ENCODE measurements at regions not wholly inside any gene's neighbourhood (a gene's known extent, or its start where the extent isn't known, plus 50 kb on each side); places are given as distances from the start of the nearest gene placed in this dataset.

DNA sequence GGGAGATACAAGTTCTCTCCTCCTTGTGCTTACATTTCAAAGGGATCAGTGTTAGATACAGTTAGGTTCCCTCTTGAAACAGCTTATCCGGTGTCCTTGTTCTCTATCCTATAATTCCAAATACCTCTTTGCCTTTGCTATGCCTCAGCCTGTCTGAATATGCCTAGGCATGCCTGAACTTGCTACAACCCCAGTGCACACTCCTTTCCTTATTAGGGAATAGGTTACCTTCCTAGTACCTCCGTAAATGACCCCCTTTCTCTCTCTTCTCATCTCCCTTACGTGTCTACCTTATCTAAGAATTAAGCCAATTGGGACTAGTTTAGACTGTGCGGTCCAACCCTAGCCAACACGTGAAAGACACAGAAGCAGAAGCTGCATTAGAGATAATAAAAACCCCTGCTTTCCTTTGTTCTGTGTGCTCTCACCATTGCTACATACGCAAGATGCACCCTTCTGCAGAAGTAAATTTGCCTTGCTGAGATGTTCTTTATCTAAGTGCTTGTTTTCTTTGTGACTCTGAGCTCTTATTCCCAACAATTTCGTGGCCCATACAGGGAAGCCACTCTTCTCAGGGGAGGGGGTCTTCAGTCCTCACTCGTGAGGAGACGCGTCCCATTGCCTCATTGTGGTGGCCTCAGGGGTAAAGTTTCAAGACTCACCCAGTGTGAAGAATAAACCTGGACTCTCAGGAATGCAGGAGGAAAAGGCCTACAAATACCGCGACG lies 802.1 kb downstream of the PLA2G4A start:
- H3K4me3 ChIP-seq (ENCODE audit: low read depth, low read length): no peak overlapping the region
- TF ChIP-seq, protein P1, sequence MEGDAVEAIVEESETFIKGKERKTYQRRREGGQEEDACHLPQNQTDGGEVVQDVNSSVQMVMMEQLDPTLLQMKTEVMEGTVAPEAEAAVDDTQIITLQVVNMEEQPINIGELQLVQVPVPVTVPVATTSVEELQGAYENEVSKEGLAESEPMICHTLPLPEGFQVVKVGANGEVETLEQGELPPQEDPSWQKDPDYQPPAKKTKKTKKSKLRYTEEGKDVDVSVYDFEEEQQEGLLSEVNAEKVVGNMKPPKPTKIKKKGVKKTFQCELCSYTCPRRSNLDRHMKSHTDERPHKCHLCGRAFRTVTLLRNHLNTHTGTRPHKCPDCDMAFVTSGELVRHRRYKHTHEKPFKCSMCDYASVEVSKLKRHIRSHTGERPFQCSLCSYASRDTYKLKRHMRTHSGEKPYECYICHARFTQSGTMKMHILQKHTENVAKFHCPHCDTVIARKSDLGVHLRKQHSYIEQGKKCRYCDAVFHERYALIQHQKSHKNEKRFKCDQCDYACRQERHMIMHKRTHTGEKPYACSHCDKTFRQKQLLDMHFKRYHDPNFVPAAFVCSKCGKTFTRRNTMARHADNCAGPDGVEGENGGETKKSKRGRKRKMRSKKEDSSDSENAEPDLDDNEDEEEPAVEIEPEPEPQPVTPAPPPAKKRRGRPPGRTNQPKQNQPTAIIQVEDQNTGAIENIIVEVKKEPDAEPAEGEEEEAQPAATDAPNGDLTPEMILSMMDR (IDR thresholded peaks at IDR 0.05; ENCODE audit: low read depth, low read length): no peak

DNA sequence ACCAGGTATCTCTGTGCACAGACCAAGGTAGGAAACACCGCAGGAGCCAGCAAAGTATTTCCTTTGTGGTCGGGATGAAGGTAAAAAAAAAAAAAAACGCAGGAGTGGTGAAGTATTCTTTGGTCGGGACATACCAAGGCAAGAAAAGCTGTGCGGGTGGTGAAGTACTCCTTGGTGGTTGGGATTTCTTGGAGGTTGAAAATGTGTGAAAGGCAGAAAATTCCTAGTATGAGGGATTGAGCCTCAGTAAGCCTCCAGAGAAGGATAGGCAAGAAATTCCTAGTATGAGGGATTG lies 802.6 kb downstream of the PLA2G4A start:
- TF ChIP-seq, protein P1 (IDR thresholded peaks at IDR 0.05; ENCODE audit: low read depth, low read length): no peak
- no peak overlapping the region for H3K4me3 ChIP-seq (ENCODE audit: low read depth, low read length)

DNA sequence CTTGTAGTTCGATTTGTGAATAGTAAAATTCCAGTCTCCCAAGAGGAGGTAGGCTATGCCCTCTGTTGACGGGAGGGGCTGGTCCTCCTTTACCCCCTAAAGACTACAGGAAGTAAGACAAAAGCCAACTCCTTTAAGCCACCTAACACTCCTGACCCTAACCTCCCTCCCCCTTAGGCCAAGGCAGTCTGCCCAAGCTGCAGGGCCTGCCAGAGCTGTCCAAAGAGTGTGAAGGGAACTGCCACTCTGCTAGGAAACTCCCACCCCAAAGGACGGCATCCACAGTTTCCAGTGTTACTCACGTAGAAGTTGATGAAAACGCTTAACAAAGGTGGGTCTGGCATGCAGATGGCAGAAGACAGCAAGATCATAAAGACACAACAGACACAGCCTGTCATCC lies 803.2 kb downstream of the PLA2G4A start:
- TF ChIP-seq, protein P1 (IDR thresholded peaks at IDR 0.05; ENCODE audit: low read depth, low read length): no peak
- H3K4me3 ChIP-seq (ENCODE audit: low read depth, low read length): no peak overlapping the region

DNA sequence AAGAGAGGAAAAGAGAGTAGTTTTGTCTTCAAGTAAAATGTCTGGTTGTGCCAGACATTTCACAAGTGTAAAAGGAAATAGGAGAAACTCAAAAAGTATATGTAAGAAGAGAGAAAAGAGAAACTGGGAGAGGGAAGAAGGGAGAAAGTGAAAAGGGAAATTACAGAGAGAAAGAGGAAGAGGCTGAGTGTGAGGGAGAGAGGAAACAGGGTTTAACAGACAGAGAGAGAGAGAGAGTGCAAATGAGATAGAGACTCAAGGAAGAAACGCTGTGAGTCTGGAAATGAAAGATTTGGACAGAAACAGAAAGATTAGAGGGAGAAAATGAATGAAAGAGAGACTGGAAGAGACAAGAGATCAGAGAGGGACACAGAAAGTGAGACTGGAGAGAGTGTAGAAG lies 806.2 kb downstream of the PLA2G4A start:
- H3K4me3 ChIP-seq (ENCODE audit: low read depth, low read length): no peak overlapping the region
- TF ChIP-seq, protein P1 (IDR thresholded peaks at IDR 0.05; ENCODE audit: low read depth, low read length): no peak

DNA sequence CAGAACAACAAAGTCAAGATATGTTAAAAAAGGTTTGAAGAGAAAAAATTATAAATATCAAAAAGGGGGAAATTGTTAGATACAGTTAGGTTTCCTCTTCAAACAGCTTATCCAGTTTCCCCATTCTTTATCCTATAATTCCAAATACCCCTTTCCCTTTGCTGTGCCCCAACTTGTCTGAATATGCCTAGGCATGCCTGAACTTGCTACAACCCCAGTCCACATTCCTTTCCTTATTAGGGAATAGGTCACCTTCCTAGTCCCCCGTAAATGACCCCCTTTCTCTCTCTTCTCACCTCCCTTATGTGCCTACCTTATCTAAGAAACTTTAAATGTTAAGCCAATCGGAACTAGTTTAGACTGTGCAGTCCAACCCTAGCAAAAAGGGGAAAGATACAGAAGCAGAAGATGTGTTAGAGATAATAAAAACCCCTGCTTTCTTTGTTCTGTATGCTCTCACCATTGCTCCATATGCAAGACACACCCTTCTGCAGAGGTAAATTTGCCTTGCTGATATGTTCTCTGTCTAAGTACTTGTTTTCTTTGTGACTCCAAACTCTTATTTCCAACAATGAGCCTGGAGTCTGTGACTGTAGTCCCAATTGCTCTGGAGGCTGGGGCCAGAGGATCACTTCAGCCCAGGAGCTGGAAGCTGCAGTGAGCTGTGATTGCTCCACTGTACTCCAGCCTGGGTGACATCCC lies 810.1 kb downstream of the PLA2G4A start:
- H3K4me3 ChIP-seq (ENCODE audit: low read depth, low read length): no peak overlapping the region
- TF ChIP-seq, protein P1 (IDR thresholded peaks at IDR 0.05; ENCODE audit: low read depth, low read length): no peak

DNA sequence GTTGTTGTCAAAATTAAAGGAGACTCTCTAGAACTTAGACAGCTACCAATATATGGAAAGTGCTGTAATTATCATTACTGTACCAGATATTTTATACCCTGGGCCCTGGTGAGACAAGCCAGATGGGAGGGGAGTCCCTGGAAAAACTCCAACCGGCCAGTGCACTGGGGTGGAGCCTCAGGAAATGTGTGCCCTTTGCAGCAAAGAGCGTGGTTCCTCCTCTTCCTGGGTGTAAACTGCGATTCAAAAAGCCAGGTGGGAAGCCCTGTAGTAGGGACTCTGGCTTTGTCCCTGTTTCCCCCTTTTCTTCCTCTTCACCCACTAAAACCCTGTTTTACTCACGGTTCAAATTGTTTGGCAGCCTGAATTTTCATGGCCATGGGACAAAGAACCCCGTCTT lies 812.3 kb downstream of the PLA2G4A start:
- TF ChIP-seq, protein P1 (IDR thresholded peaks at IDR 0.05; ENCODE audit: low read depth, low read length): no peak
- no peak overlapping the region for H3K4me3 ChIP-seq (ENCODE audit: low read depth, low read length)

DNA sequence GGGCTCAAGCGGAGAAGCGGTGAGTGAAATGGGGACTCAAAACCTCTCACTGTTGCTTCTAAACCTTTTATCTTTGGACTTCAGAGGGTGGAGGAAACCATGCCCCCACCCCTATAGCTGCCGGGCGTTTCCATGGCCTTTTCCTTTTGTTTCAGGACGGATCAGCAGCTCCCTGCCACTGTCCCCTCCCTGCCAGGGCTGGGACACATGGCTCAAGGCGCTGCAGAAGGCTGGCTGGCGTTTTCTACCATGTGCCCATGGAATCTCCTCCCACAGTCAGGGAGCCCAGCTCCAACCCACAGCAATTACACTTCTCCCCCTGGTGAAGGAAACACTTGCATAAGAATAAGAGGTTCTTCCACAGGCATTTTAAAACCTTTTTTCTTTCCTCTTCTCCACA lies 812.7 kb downstream of the PLA2G4A start:
- TF ChIP-seq, protein P1 (IDR thresholded peaks at IDR 0.05; ENCODE audit: low read depth, low read length): no peak
- no peak overlapping the region for H3K4me3 ChIP-seq (ENCODE audit: low read depth, low read length)

Data from WI38 (cell line).